CD4-positive, CD25-positive, alpha-beta regulatory T cell (primary cell): ENCODE measurements at regions not wholly inside any gene's neighbourhood (a gene's known extent, or its start where the extent isn't known, plus 50 kb on each side); places are given as distances from the start of the nearest gene placed in this dataset.

Experiments used
- ATAC-seq, 2 donors: fragments of 150-1000 bp; cut with Tn5 transposase; one replicate each; pipeline ENCODE4 v1.10.0; 2021; ENCODE audit warnings: low read depth in 2 of 2, moderate number of reproducible peaks in 2 of 2, moderate library complexity in 1 of 2
- DNase-seq, 3 donors: peaks; one replicate each; pipeline versions ENCODE4 v3.0.0 to v3.0.0-alpha.2; 2012 to 2022; ENCODE audit warnings: mixed read lengths in 1 of 3
- H3K27ac ChIP-seq: one replicate; pipeline ENCODE4 v1.7.0; 2013; ENCODE audit warnings: mild to moderate bottlenecking, low read length; ENCODE audit not compliant: insufficient read depth, poor library complexity, severe bottlenecking
- H3K27me3 ChIP-seq: one replicate; pipeline ENCODE4 v1.7.0; 2013; ENCODE audit warnings: low read length; ENCODE audit not compliant: control insufficient read depth, insufficient read depth
- H3K36me3 ChIP-seq: one replicate; pipeline ENCODE4 v1.7.0; 2013; ENCODE audit warnings: mild to moderate bottlenecking, low read length, moderate library complexity; ENCODE audit not compliant: control insufficient read depth, insufficient read depth
- H3K4me1 ChIP-seq: 2 replicates; pipeline ENCODE4 v1.7.0; 2013; ENCODE audit warnings: mild to moderate bottlenecking, low read length; ENCODE audit not compliant: insufficient read depth, control insufficient read depth, poor library complexity, severe bottlenecking
- H3K4me3 ChIP-seq: one replicate; pipeline ENCODE4 v1.7.0; 2013; ENCODE audit warnings: low read depth, mild to moderate bottlenecking, low read length, moderate library complexity
- H3K9me3 ChIP-seq, 2 experiments: 1 replicate in 1 of 2; 2 replicates in 1 of 2; pipeline ENCODE4 v1.7.0; 2013; ENCODE audit warnings: low read length in 2 of 2, mild to moderate bottlenecking in 1 of 2, moderate library complexity in 1 of 2; ENCODE audit not compliant: control insufficient read depth in 2 of 2
- H3K27ac Mint-ChIP-seq, 3 donors: one replicate each; pipeline ENCODE4 v1.8.0; 2020 to 2022; ENCODE audit warnings: mild to moderate bottlenecking in 3 of 3, mixed read lengths in 3 of 3, moderate library complexity in 2 of 3
- H3K27me3 Mint-ChIP-seq: one replicate; pipeline ENCODE4 v1.8.0; 2022; ENCODE audit warnings: mild to moderate bottlenecking, mixed read lengths
- H3K36me3 Mint-ChIP-seq: one replicate; pipeline ENCODE4 v1.8.0; 2020; ENCODE audit warnings: mixed read lengths
- H3K4me1 Mint-ChIP-seq, 4 donors: one replicate each; pipeline ENCODE4 v1.8.0; 2020 to 2022; ENCODE audit warnings: mixed read lengths in 4 of 4, mild to moderate bottlenecking in 1 of 4
- H3K4me3 Mint-ChIP-seq, 4 donors: one replicate each; pipeline ENCODE4 v1.8.0; 2020 to 2022; ENCODE audit warnings: mild to moderate bottlenecking in 4 of 4, mixed read lengths in 4 of 4, moderate library complexity in 3 of 4
- H3K9me3 Mint-ChIP-seq, 7 donors: one replicate each; pipeline ENCODE4 v1.8.0; 2020 to 2022; ENCODE audit warnings: mixed read lengths in 7 of 7, mild to moderate bottlenecking in 3 of 7, moderate library complexity in 2 of 7

DNA sequence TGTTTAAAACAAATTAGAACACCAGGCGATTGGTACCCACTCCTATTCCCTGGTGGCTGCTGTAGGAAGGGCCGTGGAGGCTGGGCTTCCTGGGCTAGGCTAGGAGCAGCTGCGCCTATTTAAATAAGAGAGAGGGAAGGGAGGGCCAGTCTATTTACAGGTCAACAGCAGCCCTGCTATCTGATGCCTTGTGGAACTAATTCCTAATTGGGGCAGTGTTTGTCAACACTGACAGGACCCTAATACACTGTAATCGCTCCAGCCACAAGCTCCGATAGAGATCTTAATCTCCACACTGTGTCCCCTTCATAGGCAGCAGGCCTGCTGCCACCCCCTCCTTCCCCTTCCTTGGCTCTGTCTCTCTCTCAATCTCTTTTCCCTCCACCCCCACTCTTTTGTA, 116.9 kb upstream of the SOX14 start:
- Histone ChIP-seq H3K27ac (no peak overlapping the region), H3K36me3 (no peaks in the 10 kb centered on the region), H3K4me3 (no peak overlapping the region), H3K9me3 (no peaks in the 10 kb centered on the region), H3K4me1 (no peaks in the 10 kb centered on the region), H3K27me3 (no peaks in the 10 kb centered on the region)
- H3K9me3 Mint-ChIP-seq = peaks cover 0 to 13% (median 3%) of the 10 kb centered on the region in 7 donors
- no peak overlapping the region for H3K4me3 Mint-ChIP-seq
- no peak for DNase-seq
- no peaks in the 10 kb centered on the region for H3K4me1 Mint-ChIP-seq
- no peak overlapping the region for H3K27ac Mint-ChIP-seq
- ATAC-seq = no peak
- H3K27me3 Mint-ChIP-seq = peaks cover 5% of the 10 kb centered on the region
- H3K36me3 Mint-ChIP-seq = no peaks in the 10 kb centered on the region

DNA sequence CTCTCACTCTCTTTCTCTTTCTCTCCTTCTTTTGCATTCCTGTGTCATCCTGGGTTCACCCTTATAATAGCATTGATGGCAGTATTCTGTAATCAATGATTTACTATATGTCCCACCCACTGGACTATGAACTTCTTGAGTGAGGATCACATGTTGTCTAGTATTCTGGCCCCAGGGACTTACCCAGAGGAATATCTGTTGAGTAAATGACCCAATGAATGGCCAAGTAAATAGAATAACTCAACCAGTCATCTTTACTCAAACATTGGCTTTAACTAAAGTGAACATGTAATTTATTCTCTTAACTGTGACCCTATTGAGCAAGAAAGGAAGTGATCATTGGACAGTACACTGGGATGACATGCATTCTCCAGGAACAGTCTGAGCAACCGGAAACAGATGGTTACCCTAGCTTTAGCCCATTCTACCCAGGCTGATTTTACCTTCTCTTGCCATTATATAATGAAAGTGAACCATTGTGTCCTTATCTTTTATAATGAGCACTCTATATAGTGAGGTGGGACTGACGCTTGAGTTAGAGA, 94.5 kb upstream of the SOX14 start:
- Histone ChIP-seq H3K27me3 (no peaks in the 10 kb centered on the region), H3K27ac (no peak overlapping the region), H3K4me1 (no peaks in the 10 kb centered on the region), H3K36me3 (no peaks in the 10 kb centered on the region), H3K4me3 (no peak overlapping the region), H3K9me3 (peaks cover 0 to 3% of the 10 kb centered on the region in 2 experiments)
- no peak for ATAC-seq
- H3K4me1 Mint-ChIP-seq = no peaks in the 10 kb centered on the region
- no peaks in the 10 kb centered on the region for H3K36me3 Mint-ChIP-seq
- DNase-seq = no peak
- no peak overlapping the region for H3K4me3 Mint-ChIP-seq
- no peaks in the 10 kb centered on the region for H3K27me3 Mint-ChIP-seq
- peak overlapping the region in 1 of 3 donors; percentile 11 for H3K27ac Mint-ChIP-seq
- peaks cover 0 to 12% (median 3%) of the 10 kb centered on the region in 7 donors for H3K9me3 Mint-ChIP-seq

DNA sequence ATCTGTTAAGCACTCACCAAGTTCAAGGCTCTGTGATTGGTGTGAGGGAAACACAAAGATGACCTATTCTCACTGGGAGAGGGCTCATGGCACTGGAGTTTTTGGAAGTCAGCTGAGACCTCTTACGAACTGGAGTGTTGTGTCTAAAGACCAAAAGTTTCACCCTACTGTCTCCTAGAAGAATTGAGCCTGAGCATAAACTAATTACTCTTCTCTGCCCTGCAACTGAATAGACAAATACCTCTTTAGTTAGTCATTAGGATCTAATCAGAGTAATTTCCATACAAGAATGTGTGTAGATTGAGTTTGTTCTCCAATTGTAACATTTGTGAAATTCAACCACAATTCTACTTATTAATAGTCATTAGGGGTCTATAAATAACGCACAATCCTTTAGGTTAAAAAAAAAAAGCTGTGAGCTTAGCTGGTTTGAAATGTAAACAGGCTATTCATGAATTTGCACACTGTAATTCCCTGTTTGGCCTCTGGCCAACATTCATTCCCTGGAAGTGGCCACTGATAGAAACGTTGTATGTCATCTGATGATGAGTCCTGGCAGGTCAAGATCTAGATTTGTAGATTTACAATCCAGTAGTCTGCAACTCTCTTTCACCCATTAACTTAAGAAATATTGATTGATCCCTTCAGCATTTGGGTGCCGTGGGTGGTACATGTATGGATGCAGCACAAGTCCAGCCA, 76.8 kb upstream of the SOX14 start:
- Histone ChIP-seq H3K27ac (no peak overlapping the region), H3K36me3 (no peaks in the 10 kb centered on the region), H3K9me3 (no peaks in the 10 kb centered on the region), H3K4me1 (no peaks in the 10 kb centered on the region), H3K4me3 (no peak overlapping the region), H3K27me3 (no peaks in the 10 kb centered on the region)
- H3K27me3 Mint-ChIP-seq = no peaks in the 10 kb centered on the region
- peaks cover 0 to 5% (median 1%) of the 10 kb centered on the region in 7 donors for H3K9me3 Mint-ChIP-seq
- no peaks in the 10 kb centered on the region for H3K36me3 Mint-ChIP-seq
- H3K4me1 Mint-ChIP-seq = no peaks in the 10 kb centered on the region
- DNase-seq (no peak), ATAC-seq (no peak)
- no peak overlapping the region for H3K27ac Mint-ChIP-seq
- H3K4me3 Mint-ChIP-seq = no peak overlapping the region

DNA sequence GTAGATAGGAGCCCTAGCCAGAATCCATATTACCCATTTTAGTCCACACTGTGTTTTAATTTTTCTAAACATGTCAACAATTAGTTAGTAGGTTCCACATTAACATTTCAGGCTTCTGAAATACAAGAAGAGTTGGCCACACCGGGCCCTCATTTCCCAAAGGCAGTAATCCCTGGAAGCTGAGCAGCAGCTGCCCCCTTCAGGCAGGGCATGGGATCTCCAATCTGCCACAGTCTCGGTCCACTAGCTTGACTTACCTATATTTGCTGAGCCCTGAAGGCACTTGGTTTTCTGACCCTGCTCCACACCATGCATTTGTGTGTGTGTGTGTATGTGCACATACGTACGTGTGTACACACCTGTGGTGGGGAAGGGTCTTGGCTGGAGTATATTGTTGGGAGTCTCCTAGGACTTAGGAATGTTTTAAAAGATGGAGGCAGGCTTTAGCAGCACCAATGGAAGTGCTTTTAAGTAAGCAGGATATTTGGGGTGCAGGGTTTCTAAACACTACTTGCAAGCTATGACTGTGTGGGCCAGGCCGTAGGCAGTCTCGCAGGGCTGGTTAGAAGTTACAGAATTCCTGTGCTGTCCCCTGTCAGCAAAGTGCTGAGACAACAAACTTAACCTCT, 71.2 kb upstream of the SOX14 start:
- ATAC-seq (no peak), DNase-seq (no peak)
- H3K27me3 Mint-ChIP-seq = no peaks in the 10 kb centered on the region
- no peaks in the 10 kb centered on the region for H3K4me1 Mint-ChIP-seq
- no peaks in the 10 kb centered on the region for H3K36me3 Mint-ChIP-seq
- H3K9me3 Mint-ChIP-seq = peaks cover 0 to 8% (median 2%) of the 10 kb centered on the region in 7 donors
- H3K27ac Mint-ChIP-seq = no peak overlapping the region
- Histone ChIP-seq H3K27me3 (no peaks in the 10 kb centered on the region), H3K9me3 (no peaks in the 10 kb centered on the region), H3K27ac (no peak overlapping the region), H3K4me1 (no peaks in the 10 kb centered on the region), H3K4me3 (no peak overlapping the region), H3K36me3 (no peaks in the 10 kb centered on the region)
- H3K4me3 Mint-ChIP-seq = no peak overlapping the region

DNA sequence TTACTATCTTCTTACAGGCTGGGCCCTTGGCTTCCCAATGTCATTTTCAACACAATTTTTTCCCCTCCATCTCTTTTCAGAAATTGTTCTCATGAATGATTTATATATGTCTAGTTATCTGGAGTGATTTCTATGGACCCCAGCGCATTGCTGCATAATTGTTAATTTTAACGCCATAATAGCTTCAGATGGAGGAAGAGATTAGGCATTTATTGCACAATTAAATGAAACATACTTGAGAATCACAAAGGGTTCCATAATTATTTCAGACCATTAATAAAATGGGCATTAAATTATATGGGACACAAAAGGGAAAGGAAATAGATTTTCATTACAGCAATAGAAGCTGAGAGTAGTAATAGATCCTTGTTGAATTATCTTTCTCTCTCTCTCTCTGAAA, 70.3 kb upstream of the SOX14 start:
- no peak overlapping the region for H3K4me3 ChIP-seq
- H3K4me1 ChIP-seq = no peaks in the 10 kb centered on the region
- ATAC-seq (no peak), DNase-seq (no peak)
- Mint-ChIP-seq H3K4me3 (no peak overlapping the region), H3K27me3 (no peaks in the 10 kb centered on the region), H3K27ac (no peak overlapping the region), H3K4me1 (no peaks in the 10 kb centered on the region), H3K9me3 (peaks cover 0 to 8% (median 2%) of the 10 kb centered on the region in 7 donors), H3K36me3 (no peaks in the 10 kb centered on the region)
- no peaks in the 10 kb centered on the region for H3K27me3 ChIP-seq
- H3K27ac ChIP-seq = no peak overlapping the region
- H3K9me3 ChIP-seq = no peaks in the 10 kb centered on the region
- no peaks in the 10 kb centered on the region for H3K36me3 ChIP-seq

DNA sequence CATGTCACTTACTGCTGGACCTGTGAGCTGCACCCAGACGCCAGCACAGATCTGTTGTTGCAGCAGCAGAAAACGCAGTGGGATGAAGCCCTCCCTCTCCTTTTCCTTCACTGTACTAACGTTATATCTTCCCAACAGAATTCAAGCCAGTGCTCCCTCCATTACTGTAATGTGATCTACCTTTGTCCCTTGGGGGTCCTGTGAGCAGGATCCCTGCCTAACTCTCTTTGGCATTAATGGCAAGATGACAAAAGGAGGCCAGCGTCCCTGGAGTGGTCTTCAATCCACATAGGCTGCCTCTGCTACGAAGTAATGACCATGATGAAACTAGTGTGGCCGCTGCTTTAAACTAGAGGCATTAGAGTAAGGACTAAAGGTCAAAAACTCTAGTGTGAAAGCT, 69.3 kb upstream of the SOX14 start:
- Histone ChIP-seq H3K4me1 (no peaks in the 10 kb centered on the region), H3K27ac (no peak overlapping the region), H3K27me3 (no peaks in the 10 kb centered on the region), H3K36me3 (no peaks in the 10 kb centered on the region), H3K9me3 (no peaks in the 10 kb centered on the region), H3K4me3 (no peak overlapping the region)
- H3K27me3 Mint-ChIP-seq = no peaks in the 10 kb centered on the region
- ATAC-seq = no peak
- H3K9me3 Mint-ChIP-seq = peaks cover 0 to 8% (median 2%) of the 10 kb centered on the region in 7 donors
- H3K4me1 Mint-ChIP-seq = no peaks in the 10 kb centered on the region
- H3K27ac Mint-ChIP-seq = no peak overlapping the region
- H3K36me3 Mint-ChIP-seq = no peaks in the 10 kb centered on the region
- no peak for DNase-seq
- H3K4me3 Mint-ChIP-seq = no peak overlapping the region

DNA sequence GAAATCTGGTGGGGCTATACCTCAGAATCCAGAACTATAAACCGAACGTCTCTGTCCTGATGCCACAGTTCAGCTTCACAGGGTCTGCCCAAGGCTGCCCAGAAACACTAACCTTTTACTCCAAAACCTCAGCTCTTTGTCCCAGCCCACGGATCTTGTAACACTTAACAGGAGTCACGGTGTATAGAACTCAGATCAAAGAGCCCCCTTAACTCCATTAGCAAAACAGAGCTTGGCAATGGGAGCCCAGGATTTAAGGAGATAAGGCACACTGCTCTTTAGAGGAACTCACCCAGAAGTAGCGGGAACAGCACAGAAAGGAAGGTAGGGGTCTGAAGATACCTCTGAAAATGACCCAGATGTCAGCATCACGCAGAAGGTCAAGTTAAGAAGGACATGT, 68.8 kb upstream of the SOX14 start:
- H3K4me1 Mint-ChIP-seq = no peaks in the 10 kb centered on the region
- Histone ChIP-seq H3K4me3 (no peak overlapping the region), H3K9me3 (no peaks in the 10 kb centered on the region), H3K36me3 (no peaks in the 10 kb centered on the region), H3K27me3 (no peaks in the 10 kb centered on the region), H3K27ac (no peak overlapping the region), H3K4me1 (no peaks in the 10 kb centered on the region)
- H3K36me3 Mint-ChIP-seq = no peaks in the 10 kb centered on the region
- H3K27me3 Mint-ChIP-seq = no peaks in the 10 kb centered on the region
- H3K9me3 Mint-ChIP-seq = peaks cover 0 to 13% (median 2%) of the 10 kb centered on the region in 7 donors
- H3K27ac Mint-ChIP-seq = no peak overlapping the region
- no peak for DNase-seq
- no peak overlapping the region for H3K4me3 Mint-ChIP-seq
- ATAC-seq = no peak
